AG10803 (cell line): ENCODE measurements at regions not wholly inside any gene's neighbourhood (a gene's known extent, or its start where the extent isn't known, plus 50 kb on each side); places are given as distances from the start of the nearest gene placed in this dataset.

ENCODE experiments used
- DNase-seq: peaks from one replicate; pipeline ENCODE4 v3.0.0; 2010; ENCODE audit warnings: low read depth
- H3K4me3 ChIP-seq: 2 replicates; pipeline ENCODE4 v1.5.1; 2011; ENCODE audit warnings: mild to moderate bottlenecking, low read length, control low read depth
- TF ChIP-seq, protein P1 (sequence below): conservative IDR thresholded peaks from 2 replicates; pipeline ENCODE4 v1.5.1; 2011; ENCODE audit warnings: mild to moderate bottlenecking, low read length, control low read depth, inconsistent platforms

DNA sequence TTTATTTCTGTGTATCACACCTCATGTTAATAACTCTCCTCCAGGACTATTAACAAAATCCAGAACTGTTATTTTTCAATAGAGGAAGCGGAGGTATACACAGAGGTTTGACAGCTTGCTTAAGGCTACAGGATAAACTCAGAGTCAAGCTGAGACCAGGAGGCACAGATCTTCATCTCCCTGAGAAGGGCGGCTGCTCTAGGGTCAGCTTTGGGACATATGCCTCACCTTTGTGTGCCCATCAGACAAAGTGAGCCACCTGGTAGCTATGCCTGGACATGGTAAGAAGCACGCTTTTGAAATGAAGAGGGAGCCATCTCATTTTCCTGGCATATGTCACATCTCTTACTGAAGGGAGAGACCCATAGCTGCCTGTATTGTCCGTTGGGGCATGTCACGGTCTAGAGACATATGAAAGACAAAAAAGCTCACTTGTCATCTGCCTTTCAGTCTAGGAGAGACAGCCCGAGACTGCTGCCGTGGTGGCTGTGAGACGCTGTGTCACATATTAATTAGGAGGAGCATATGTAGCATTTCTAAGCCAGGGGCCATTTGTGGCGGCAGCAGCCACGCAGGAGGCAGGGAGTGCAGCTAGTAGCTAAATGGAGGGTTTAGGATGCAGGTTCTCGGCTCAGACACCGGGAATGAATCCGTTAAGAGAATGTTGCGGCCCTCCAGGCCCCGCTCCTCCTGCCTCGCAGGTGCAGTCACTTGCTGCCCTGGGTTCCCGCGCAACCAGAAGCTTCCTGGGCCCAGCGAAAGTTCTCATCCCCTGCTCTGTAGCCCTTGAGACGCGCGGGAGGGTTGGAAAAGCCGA, 161.3 kb upstream of the C1orf21 start:
- H3K4me3 ChIP-seq = no peak overlapping the region
- DNase-seq = no peak
- TF ChIP-seq, protein P1, sequence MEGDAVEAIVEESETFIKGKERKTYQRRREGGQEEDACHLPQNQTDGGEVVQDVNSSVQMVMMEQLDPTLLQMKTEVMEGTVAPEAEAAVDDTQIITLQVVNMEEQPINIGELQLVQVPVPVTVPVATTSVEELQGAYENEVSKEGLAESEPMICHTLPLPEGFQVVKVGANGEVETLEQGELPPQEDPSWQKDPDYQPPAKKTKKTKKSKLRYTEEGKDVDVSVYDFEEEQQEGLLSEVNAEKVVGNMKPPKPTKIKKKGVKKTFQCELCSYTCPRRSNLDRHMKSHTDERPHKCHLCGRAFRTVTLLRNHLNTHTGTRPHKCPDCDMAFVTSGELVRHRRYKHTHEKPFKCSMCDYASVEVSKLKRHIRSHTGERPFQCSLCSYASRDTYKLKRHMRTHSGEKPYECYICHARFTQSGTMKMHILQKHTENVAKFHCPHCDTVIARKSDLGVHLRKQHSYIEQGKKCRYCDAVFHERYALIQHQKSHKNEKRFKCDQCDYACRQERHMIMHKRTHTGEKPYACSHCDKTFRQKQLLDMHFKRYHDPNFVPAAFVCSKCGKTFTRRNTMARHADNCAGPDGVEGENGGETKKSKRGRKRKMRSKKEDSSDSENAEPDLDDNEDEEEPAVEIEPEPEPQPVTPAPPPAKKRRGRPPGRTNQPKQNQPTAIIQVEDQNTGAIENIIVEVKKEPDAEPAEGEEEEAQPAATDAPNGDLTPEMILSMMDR = no peak

DNA sequence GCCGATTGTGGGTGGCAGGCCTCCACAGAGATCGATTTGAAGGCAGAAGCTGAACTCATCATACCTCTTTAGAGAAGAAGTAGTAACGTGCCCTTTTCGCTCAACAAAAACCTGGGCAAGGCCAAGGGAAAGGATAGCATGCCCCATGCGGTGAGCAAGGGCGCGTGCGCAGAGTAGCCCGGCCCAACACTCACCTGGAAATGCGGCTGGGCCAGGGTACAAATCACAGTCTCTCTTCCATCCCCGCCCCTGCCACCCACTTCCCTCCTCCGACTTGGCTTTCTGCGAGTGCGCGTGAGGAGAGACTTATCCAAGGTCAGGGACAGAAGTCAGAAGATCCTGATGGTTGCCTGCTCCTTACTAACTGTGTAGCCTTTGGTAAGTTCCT, 160.7 kb upstream of the C1orf21 start:
- TF ChIP-seq, protein P1 = no peak
- H3K4me3 ChIP-seq = no peak overlapping the region
- DNase-seq = no peak

DNA sequence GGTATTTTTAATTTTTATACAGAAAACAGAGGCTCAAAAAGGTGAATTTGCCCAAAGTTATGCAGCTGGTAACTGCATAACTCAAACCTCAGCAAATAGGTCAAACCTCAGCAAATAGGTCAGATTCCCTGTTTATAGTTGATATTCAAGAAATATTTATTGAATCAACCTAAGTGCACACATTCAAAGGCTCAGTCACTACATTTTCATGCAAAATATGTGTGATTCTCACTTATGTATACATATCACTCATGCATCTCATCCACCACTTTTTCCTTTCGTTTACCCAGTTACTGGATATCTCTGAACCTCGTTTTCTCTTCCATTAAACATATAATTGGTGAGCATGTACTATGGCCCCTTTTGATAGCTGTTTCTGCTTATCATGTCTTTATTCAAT, 158.3 kb upstream of the C1orf21 start:
- no peak overlapping the region for H3K4me3 ChIP-seq
- TF ChIP-seq, protein P1 = no peak
- no peak for DNase-seq

DNA sequence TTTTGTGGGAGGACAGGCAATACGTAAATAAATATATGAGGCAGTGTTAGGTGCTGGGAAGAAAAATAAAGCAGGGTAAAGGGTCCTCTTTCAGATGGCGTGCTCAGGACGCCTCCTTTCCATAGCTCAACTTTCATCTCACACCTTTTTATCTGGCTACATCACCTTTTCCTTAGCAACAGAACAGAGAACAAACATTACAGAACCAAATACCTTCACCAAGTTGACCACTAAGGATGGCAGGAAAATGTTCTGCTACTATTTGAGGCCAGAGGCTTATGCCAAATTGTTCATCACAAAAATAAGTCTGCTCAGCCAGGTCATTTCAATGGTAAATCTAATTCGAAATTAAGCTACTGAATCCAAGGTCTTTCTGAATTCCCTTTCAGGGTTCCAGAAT, 149.2 kb upstream of the C1orf21 start:
- no peak for DNase-seq
- TF ChIP-seq, protein P1 = no peak
- no peak overlapping the region for H3K4me3 ChIP-seq

DNA sequence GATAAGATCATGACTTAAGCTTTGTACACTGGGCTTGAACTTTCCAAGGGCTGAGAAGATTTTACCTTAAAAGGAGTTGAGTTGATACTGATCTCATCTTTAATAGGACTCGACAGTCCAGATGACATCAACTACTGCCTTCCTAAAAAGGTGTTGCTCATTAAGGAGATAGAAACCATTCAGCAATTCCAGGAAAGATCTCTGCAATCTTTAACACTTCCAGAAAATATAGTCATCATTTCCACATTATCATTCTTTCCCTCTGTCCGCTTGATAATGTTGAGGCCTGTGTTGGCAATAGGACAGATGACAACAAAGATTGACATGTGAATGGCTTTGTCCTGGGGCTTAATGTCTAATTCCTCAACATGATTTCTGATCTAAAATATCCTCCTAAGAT, 145.4 kb upstream of the C1orf21 start:
- TF ChIP-seq, protein P1 = no peak
- DNase-seq = no peak

DNA sequence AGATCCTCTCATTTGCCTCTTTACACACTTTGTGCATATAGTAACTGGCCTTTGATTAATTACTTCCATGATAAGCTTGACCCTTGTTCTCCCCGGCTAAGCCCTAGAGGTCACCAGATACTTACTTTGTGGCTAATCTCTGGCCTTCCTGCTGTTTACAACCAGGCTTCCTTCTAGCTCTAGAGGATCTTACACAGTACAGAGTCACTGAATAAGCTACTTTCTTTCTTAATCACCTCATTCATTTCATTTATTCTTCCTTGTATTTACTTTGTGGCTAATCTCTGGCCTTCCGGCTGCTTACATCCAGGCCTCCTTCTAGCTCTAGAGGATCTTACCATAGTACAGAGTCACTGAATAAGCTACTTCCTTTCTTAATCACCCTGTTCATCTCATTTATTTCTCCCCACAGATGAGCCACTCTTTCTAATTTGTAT, 144.3 kb upstream of the C1orf21 start:
- no peak overlapping the region for H3K4me3 ChIP-seq
- peak; percentile 50 for DNase-seq
- TF ChIP-seq, protein P1 = peak; percentile 39

More for the DNA sequence above, 145.4 kb upstream of the C1orf21 start:
- no peak overlapping the region for H3K4me3 ChIP-seq

DNA sequence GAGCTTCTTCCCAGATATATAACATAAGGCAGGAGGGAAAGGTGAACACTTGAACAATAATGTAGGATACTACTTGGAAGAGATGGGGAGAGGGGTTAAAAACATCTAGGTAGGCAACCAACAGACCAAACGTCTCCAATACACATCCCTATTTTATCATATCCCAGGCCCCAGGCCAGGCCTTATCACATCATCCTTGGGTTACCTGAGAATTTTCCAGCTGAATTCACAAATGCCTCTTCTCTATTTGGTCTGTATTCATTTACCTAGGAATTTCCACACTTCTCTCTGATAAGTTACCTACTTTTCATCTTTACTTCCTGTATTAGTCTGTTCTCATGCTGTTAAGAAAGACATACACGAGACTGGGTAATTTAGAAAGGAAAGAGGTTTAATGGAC, 141.9 kb upstream of the C1orf21 start:
- TF ChIP-seq, protein P1 = no peak
- no peak for DNase-seq
- no peak overlapping the region for H3K4me3 ChIP-seq
